T-helper 1 cell treated with Interleukin-12 subunit alpha and Interleukin-12 subunit beta and Interleukin-4 antibody, amounts not matched to agents 30 μg/mL and 1 μg/mL, for 36 hours (primary cell): ENCODE measurements at regions not wholly inside any gene's neighbourhood (a gene's known extent, or its start where the extent isn't known, plus 50 kb on each side); places are given as distances from the start of the nearest gene placed in this dataset.

ENCODE experiments used
- H3K27ac Mint-ChIP-seq: one replicate; pipeline ENCODE4 v1.8.0; 2021; ENCODE audit warnings: mild to moderate bottlenecking, mixed read lengths
- H3K27me3 Mint-ChIP-seq: one replicate; pipeline ENCODE4 v1.8.0; 2021; ENCODE audit warnings: low read depth, mixed read lengths
- H3K36me3 Mint-ChIP-seq: one replicate; pipeline ENCODE4 v1.8.0; 2021; ENCODE audit warnings: low read depth, mixed read lengths
- H3K4me1 Mint-ChIP-seq: one replicate; pipeline ENCODE4 v1.8.0; 2021; ENCODE audit warnings: low read depth, mixed read lengths
- H3K4me3 Mint-ChIP-seq: one replicate; pipeline ENCODE4 v1.8.0; 2021; ENCODE audit warnings: mild to moderate bottlenecking, moderate library complexity, mixed read lengths
- H3K9me3 Mint-ChIP-seq: one replicate; pipeline ENCODE4 v1.8.0; 2021; ENCODE audit warnings: mixed read lengths

- Mint-ChIP-seq H3K27ac (no peak overlapping the region), H3K36me3 (no peaks in the 10 kb centered on the region), H3K4me1 (no peaks in the 10 kb centered on the region), H3K4me3 (no peak overlapping the region), H3K27me3 (peaks cover 52% of the 10 kb centered on the region), H3K9me3 (no peaks in the 10 kb centered on the region)
Measured at GRCh38 chr1:232247669-232248068, 382.3 kb downstream of the SIPA1L2 start.

GRCh38 chr1:232244426-232244825 lies 385.5 kb downstream of the SIPA1L2 start:
- Mint-ChIP-seq H3K27ac (no peak overlapping the region), H3K4me3 (no peak overlapping the region), H3K4me1 (no peaks in the 10 kb centered on the region), H3K27me3 (peaks cover 50% of the 10 kb centered on the region), H3K36me3 (no peaks in the 10 kb centered on the region), H3K9me3 (no peaks in the 10 kb centered on the region)

- H3K4me1 Mint-ChIP-seq: no peaks in the 10 kb centered on the region
- H3K27me3 Mint-ChIP-seq: peaks cover 23% of the 10 kb centered on the region
- H3K9me3 Mint-ChIP-seq: no peaks in the 10 kb centered on the region
- no peaks in the 10 kb centered on the region for H3K36me3 Mint-ChIP-seq
- H3K27ac Mint-ChIP-seq: no peak overlapping the region
- no peak overlapping the region for H3K4me3 Mint-ChIP-seq
Measured at GRCh38 chr1:232239998-232240397, 389.9 kb downstream of the SIPA1L2 start.

GRCh38 chr1:232239522-232239921 lies 390.4 kb downstream of the SIPA1L2 start:
- H3K4me1 Mint-ChIP-seq: no peaks in the 10 kb centered on the region
- H3K36me3 Mint-ChIP-seq: no peaks in the 10 kb centered on the region
- peaks cover 20% of the 10 kb centered on the region for H3K27me3 Mint-ChIP-seq
- H3K4me3 Mint-ChIP-seq: no peak overlapping the region
- H3K9me3 Mint-ChIP-seq: no peaks in the 10 kb centered on the region
- H3K27ac Mint-ChIP-seq: no peak overlapping the region

- no peaks in the 10 kb centered on the region for H3K9me3 Mint-ChIP-seq
- H3K27ac Mint-ChIP-seq: no peak overlapping the region
- H3K27me3 Mint-ChIP-seq: peaks cover 13% of the 10 kb centered on the region
- no peaks in the 10 kb centered on the region for H3K36me3 Mint-ChIP-seq
- H3K4me3 Mint-ChIP-seq: no peak overlapping the region
- H3K4me1 Mint-ChIP-seq: no peaks in the 10 kb centered on the region
Measured at GRCh38 chr1:232238009-232238408, 391.9 kb downstream of the SIPA1L2 start.

DNA sequence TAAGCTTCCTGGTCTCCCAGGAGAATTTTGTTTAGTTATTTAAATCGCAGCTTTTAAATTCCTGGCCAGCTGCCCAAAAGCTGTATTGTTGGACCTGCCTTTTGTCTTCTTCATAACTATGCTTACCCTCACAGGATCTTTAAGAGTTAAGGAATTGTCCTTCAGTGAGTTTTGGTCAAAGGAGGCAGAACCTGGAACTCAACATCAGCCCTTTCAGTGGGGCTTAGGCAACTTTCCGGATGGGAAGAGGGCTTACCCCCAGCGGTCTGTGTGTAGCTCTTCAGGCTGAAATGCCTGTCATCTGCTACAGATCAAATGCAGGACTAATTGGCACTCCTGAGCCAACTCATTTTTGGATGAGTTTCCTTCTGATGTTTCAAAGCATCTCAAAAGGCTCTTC lies 402.6 kb downstream of the SIPA1L2 start:
- Mint-ChIP-seq H3K4me1 (peaks cover 6% of the 10 kb centered on the region), H3K27ac (no peak overlapping the region), H3K9me3 (no peaks in the 10 kb centered on the region), H3K27me3 (no peaks in the 10 kb centered on the region), H3K36me3 (no peaks in the 10 kb centered on the region), H3K4me3 (no peak overlapping the region)

DNA sequence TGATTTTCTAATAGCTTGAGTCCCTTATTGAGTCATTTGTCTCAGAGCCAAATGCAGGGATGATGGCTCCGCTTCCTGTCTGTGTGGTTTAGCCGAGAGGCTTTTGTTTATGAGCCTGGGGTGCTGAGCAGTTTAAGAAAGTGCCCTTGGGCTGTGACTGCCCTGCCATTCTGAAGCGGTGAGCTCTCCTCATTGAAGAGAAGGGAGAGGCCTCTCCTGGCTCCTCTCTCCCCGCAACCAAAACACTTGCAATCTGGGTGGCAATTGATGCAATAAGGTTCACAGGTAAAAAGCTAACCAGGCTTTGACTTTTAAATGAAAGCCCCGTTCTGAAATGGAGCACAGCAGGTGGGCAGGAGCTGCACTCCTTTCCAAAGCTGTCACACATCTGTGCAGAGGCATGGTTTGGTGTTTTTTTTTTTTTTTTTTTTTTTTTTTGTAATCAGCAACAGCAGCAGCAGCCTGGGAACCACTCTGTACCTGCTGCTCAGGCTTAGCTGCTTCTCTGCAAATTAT lies 403.7 kb downstream of the SIPA1L2 start:
- no peaks in the 10 kb centered on the region for H3K36me3 Mint-ChIP-seq
- H3K9me3 Mint-ChIP-seq: no peaks in the 10 kb centered on the region
- no peak overlapping the region for H3K27ac Mint-ChIP-seq
- H3K4me1 Mint-ChIP-seq: peaks cover 6% of the 10 kb centered on the region
- H3K4me3 Mint-ChIP-seq: no peak overlapping the region
- H3K27me3 Mint-ChIP-seq: no peaks in the 10 kb centered on the region

GRCh38 chr1:232225336-232226131 lies 404.4 kb downstream of the SIPA1L2 start:
- Mint-ChIP-seq H3K27ac (no peak overlapping the region), H3K4me1 (peaks cover 6% of the 10 kb centered on the region), H3K9me3 (no peaks in the 10 kb centered on the region), H3K27me3 (no peaks in the 10 kb centered on the region), H3K36me3 (no peaks in the 10 kb centered on the region), H3K4me3 (no peak overlapping the region)

DNA sequence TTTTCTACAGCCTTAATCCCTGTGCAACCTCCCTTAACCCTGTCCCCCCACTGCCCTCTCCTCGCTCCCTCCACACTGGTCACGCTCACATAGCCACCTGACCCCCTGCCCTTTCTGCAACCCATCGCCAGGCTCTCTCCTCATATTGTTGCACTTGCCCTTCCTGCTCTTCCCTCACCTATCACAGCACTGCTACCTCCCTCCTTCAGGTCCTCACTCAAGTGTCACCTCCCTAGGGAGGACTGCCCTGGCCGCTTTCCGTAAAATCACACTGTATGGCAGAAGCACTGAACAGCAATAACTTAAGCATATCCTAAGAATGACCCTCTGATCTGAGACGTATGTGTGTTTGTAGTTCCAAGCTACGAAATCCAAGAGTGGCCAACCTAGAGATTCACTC lies 406.0 kb downstream of the SIPA1L2 start:
- no peaks in the 10 kb centered on the region for H3K36me3 Mint-ChIP-seq
- no peaks in the 10 kb centered on the region for H3K27me3 Mint-ChIP-seq
- H3K27ac Mint-ChIP-seq: no peak overlapping the region
- peaks cover 6% of the 10 kb centered on the region for H3K4me1 Mint-ChIP-seq
- no peaks in the 10 kb centered on the region for H3K9me3 Mint-ChIP-seq
- H3K4me3 Mint-ChIP-seq: no peak overlapping the region

GRCh38 chr1:232223183-232223708 lies 406.7 kb downstream of the SIPA1L2 start:
- Mint-ChIP-seq H3K4me3 (no peak overlapping the region), H3K9me3 (no peaks in the 10 kb centered on the region), H3K36me3 (no peaks in the 10 kb centered on the region)

GRCh38 chr1:232222614-232223013 lies 407.3 kb downstream of the SIPA1L2 start:
- Mint-ChIP-seq H3K27ac (no peak overlapping the region), H3K4me1 (peaks cover 6% of the 10 kb centered on the region), H3K9me3 (no peaks in the 10 kb centered on the region), H3K36me3 (no peaks in the 10 kb centered on the region), H3K27me3 (no peaks in the 10 kb centered on the region), H3K4me3 (no peak overlapping the region)

More at GRCh38 chr1:232223183-232223708, 406.7 kb downstream of the SIPA1L2 start:
- H3K27ac Mint-ChIP-seq: no peak overlapping the region
- no peaks in the 10 kb centered on the region for H3K27me3 Mint-ChIP-seq
- H3K4me1 Mint-ChIP-seq: peaks cover 6% of the 10 kb centered on the region

- H3K27ac Mint-ChIP-seq: no peak overlapping the region
- peaks cover 6% of the 10 kb centered on the region for H3K4me1 Mint-ChIP-seq
Measured at GRCh38 chr1:232221802-232222499, 408.0 kb downstream of the SIPA1L2 start.

GRCh38 chr1:232218955-232219865 lies 410.7 kb downstream of the SIPA1L2 start:
- H3K36me3 Mint-ChIP-seq: no peaks in the 10 kb centered on the region
- H3K4me3 Mint-ChIP-seq: no peak overlapping the region
- H3K4me1 Mint-ChIP-seq: no peaks in the 10 kb centered on the region
- H3K27ac Mint-ChIP-seq: no peak overlapping the region
- H3K9me3 Mint-ChIP-seq: no peaks in the 10 kb centered on the region
- H3K27me3 Mint-ChIP-seq: no peaks in the 10 kb centered on the region

More at GRCh38 chr1:232221802-232222499, 408.0 kb downstream of the SIPA1L2 start:
- Mint-ChIP-seq H3K36me3 (no peaks in the 10 kb centered on the region), H3K4me3 (no peak overlapping the region), H3K27me3 (no peaks in the 10 kb centered on the region), H3K9me3 (no peaks in the 10 kb centered on the region)

GRCh38 chr1:232213928-232214327 lies 416.0 kb downstream of the SIPA1L2 start:
- H3K4me1 Mint-ChIP-seq: no peaks in the 10 kb centered on the region
- H3K36me3 Mint-ChIP-seq: no peaks in the 10 kb centered on the region
- H3K27me3 Mint-ChIP-seq: peaks cover 12% of the 10 kb centered on the region
- H3K9me3 Mint-ChIP-seq: no peaks in the 10 kb centered on the region
- no peak overlapping the region for H3K4me3 Mint-ChIP-seq
- no peak overlapping the region for H3K27ac Mint-ChIP-seq
